ENCODE measurements at regions not wholly inside any gene's neighbourhood (a gene's known extent, or its start where the extent isn't known, plus 50 kb on each side); places are given as distances from the start of the nearest gene placed in this dataset.

- no peak for DNase-seq (ENCODE audit: low read depth)
These were observed 415.7 kb downstream of the EPM2A start for GRCh38 chr6:145319605-145320004.

- DNase-seq (ENCODE audit: low read depth) = no peak
These were observed 411.7 kb downstream of the EPM2A start for GRCh38 chr6:145323646-145324045.

GRCh38 chr6:145327586-145327985, 407.7 kb downstream of the EPM2A start:
- no peak for DNase-seq (ENCODE audit: low read depth)

- no peak for DNase-seq (ENCODE audit: low read depth)
These were observed 406.1 kb downstream of the EPM2A start for GRCh38 chr6:145329257-145329656.

- DNase-seq (ENCODE audit: low read depth) = no peak
These were observed 404.3 kb downstream of the EPM2A start for GRCh38 chr6:145331066-145331465.

GRCh38 chr6:145332011-145332410, 403.3 kb downstream of the EPM2A start:
- no peak for DNase-seq (ENCODE audit: low read depth)

GRCh38 chr6:145336119-145336518, 399.2 kb downstream of the EPM2A start:
- no peak for DNase-seq (ENCODE audit: low read depth)

GRCh38 chr6:145339089-145339488, 396.2 kb downstream of the EPM2A start:
- DNase-seq (ENCODE audit: low read depth) = no peak

- no peak for DNase-seq (ENCODE audit: low read depth)
These were observed 395.1 kb downstream of the EPM2A start for GRCh38 chr6:145340256-145340655.

- no peak for DNase-seq (ENCODE audit: low read depth)
These were observed 390.2 kb downstream of the EPM2A start for GRCh38 chr6:145345094-145345493.

GRCh38 chr6:145347216-145347615, 388.1 kb downstream of the EPM2A start:
- DNase-seq (ENCODE audit: low read depth) = no peak

- no peak for DNase-seq (ENCODE audit: low read depth)
These were observed 385.3 kb downstream of the EPM2A start for GRCh38 chr6:145349950-145350510.

- DNase-seq (ENCODE audit: low read depth) = no peak
These were observed 384.4 kb downstream of the EPM2A start for GRCh38 chr6:145350928-145351327.

- DNase-seq (ENCODE audit: low read depth) = no peak
These were observed 382.8 kb downstream of the EPM2A start for GRCh38 chr6:145352382-145353080.

- no peak for DNase-seq (ENCODE audit: low read depth)
These were observed 374.5 kb downstream of the EPM2A start for GRCh38 chr6:145360865-145361264.

- no peak for DNase-seq (ENCODE audit: low read depth)
These were observed 368.2 kb downstream of the EPM2A start for GRCh38 chr6:145367149-145367548.

- no peak for DNase-seq (ENCODE audit: low read depth)
These were observed 367.2 kb downstream of the EPM2A start for GRCh38 chr6:145368075-145368474.

GRCh38 chr6:145370559-145370958, 364.8 kb downstream of the EPM2A start:
- no peak for DNase-seq (ENCODE audit: low read depth)

GRCh38 chr6:145372671-145373151, 362.6 kb downstream of the EPM2A start:
- DNase-seq (ENCODE audit: low read depth) = no peak

GRCh38 chr6:145373826-145374225, 361.5 kb downstream of the EPM2A start:
- DNase-seq (ENCODE audit: low read depth) = no peak

- DNase-seq (ENCODE audit: low read depth) = no peak
These were observed 360.8 kb downstream of the EPM2A start for GRCh38 chr6:145374570-145374969.

GRCh38 chr6:145375502-145375901, 359.8 kb downstream of the EPM2A start:
- DNase-seq (ENCODE audit: low read depth) = no peak

GRCh38 chr6:145380186-145380585, 355.1 kb downstream of the EPM2A start:
- DNase-seq (ENCODE audit: low read depth) = no peak

- DNase-seq (ENCODE audit: low read depth) = no peak
These were observed 353.4 kb downstream of the EPM2A start for GRCh38 chr6:145381941-145382340.
